ENCODE measurements at regions not wholly inside any gene's neighbourhood (a gene's known extent, or its start where the extent isn't known, plus 50 kb on each side); places are given as distances from the start of the nearest gene placed in this dataset.

GRCh38 chr15:25613134-25613533, 174.3 kb upstream of the UBE3A start:
- TF ChIP-seq CTCF (IDR thresholded peaks at IDR 0.05; ENCODE audit: borderline replicate concordance, insufficient read depth, low read depth, low read length) = no peak
- H3K4me3 ChIP-seq (ENCODE audit: low read depth, low read length) = no peak overlapping the region

DNA sequence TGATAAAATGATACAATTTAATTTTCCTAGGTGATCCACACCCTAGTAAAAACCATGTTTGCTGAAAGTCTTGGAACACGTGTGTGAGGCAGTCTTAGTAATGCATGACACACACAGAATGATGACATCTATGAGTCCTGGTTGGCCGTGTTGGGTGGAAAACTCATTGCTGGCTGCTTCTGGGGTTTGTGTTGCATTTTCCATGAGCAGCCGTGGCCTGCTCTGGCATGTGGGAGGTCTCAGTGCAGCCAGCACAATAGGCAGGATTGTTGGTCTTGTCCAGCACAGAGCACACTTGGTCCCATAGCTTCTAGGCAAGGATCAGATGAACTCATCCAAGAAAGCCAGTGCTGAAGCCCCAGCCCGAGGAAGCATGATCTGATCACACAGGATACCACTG, 172.8 kb upstream of the UBE3A start:
- no peak overlapping the region for H3K4me3 ChIP-seq (ENCODE audit: low read depth, low read length)
- TF ChIP-seq CTCF (IDR thresholded peaks at IDR 0.05; ENCODE audit: borderline replicate concordance, insufficient read depth, low read depth, low read length) = no peak

DNA sequence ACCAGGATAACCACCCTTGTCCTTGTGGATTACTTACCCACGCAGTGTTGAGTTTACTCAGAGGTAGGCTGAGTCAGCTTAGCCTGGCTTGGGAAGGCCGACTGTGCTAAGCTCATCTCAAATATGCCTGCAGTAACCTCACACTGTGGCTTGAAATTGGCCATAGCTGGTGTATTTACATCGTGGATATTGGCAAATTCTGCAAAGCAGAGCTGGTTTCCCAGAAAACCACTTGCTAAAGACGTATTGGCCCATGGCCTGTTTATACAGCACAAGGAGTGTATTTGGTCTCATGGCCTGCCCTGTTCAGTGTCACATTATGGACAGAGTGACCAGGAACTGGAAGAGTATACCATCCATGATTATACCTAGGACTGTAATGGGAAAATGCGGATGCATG, 170.5 kb upstream of the UBE3A start:
- TF ChIP-seq CTCF (IDR thresholded peaks at IDR 0.05; ENCODE audit: borderline replicate concordance, insufficient read depth, low read depth, low read length) = no peak
- no peak overlapping the region for H3K4me3 ChIP-seq (ENCODE audit: low read depth, low read length)

GRCh38 chr15:25608926-25609325, 170.1 kb upstream of the UBE3A start:
- no peak for TF ChIP-seq CTCF (IDR thresholded peaks at IDR 0.05; ENCODE audit: borderline replicate concordance, insufficient read depth, low read depth, low read length)
- H3K4me3 ChIP-seq (ENCODE audit: low read depth, low read length) = no peak overlapping the region

GRCh38 chr15:25605151-25605550, 166.3 kb upstream of the UBE3A start:
- TF ChIP-seq CTCF (IDR thresholded peaks at IDR 0.05; ENCODE audit: borderline replicate concordance, insufficient read depth, low read depth, low read length) = no peak
- no peak overlapping the region for H3K4me3 ChIP-seq (ENCODE audit: low read depth, low read length)

DNA sequence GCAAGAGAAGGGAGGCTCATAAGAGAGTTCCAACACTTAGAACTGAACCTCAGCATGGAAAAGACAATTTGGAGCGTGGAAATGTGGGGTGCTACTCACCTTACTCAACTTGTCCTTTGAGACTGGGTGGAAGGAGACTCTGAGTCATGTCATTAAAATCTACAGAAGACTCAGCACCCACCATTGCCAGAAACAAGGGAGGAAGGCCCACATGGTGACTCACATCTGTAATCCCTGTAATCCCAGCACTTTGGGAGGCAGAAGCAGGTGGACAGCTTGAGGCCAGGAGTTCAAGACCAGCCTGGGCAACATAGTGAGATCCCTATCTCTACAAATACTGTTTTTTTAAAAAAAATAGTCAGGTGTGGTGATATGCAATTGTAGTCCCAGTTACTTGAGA, 161.9 kb upstream of the UBE3A start:
- no peak for TF ChIP-seq CTCF (IDR thresholded peaks at IDR 0.05; ENCODE audit: borderline replicate concordance, insufficient read depth, low read depth, low read length)
- no peak overlapping the region for H3K4me3 ChIP-seq (ENCODE audit: low read depth, low read length)

DNA sequence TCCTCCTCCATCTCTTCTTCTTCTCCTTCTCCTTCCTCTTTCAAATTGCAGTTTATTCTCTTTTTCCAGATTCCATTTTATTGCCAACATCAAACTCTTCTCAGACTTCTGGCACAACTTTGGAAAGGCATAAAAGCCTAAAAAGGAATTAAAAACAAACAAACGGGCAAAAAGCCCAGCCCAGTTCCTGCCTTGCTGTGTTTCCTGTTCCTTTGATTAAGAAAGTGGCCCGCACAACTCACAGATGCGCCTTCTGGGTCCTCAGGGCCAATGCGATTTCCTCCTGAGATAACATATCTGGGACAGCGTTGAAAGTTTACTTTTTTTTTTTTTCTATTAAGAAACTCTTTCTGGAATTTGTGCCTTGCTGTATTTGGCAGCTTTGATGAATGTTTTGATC, 158.7 kb upstream of the UBE3A start:
- no peak for TF ChIP-seq CTCF (IDR thresholded peaks at IDR 0.05; ENCODE audit: borderline replicate concordance, insufficient read depth, low read depth, low read length)
- H3K4me3 ChIP-seq (ENCODE audit: low read depth, low read length) = no peak overlapping the region

All from GM12875 (cell line).